Liver (tissue), 8 donors: ENCODE measurements at regions not wholly inside any gene's neighbourhood (a gene's known extent, or its start where the extent isn't known, plus 50 kb on each side); places are given as distances from the start of the nearest gene placed in this dataset.

ENCODE experiments used
- DNase-seq: peaks from one replicate; pipeline ENCODE4 v3.0.0-alpha.2; 2017; ENCODE audit warnings: low spot score
- H3K27ac ChIP-seq, 2 donors: one replicate each; pipeline ENCODE4 v1.7.0; 2013; ENCODE audit warnings: inconsistent platforms in 2 of 2, low read length in 2 of 2, control low read depth in 1 of 2, low read depth in 1 of 2, mild to moderate bottlenecking in 1 of 2
- H3K27me3 ChIP-seq, 4 donors: one replicate each; pipeline versions ENCODE4 v1.6.1 to v1.7.0; 2013; ENCODE audit warnings: low read length in 3 of 4, inconsistent platforms in 1 of 4, mild to moderate bottlenecking in 1 of 4, moderate library complexity in 1 of 4; ENCODE audit not compliant: control insufficient read depth in 4 of 4, insufficient read depth in 4 of 4
- H3K36me3 ChIP-seq, 4 donors: one replicate each; pipeline versions ENCODE4 v1.6.1 to v1.7.0; 2013; ENCODE audit warnings: low read length in 3 of 4, mild to moderate bottlenecking in 3 of 4, low read depth in 1 of 4, moderate library complexity in 1 of 4; ENCODE audit not compliant: control insufficient read depth in 4 of 4, insufficient read depth in 3 of 4
- H3K4me1 ChIP-seq, 4 donors: one replicate each; pipeline versions ENCODE4 v1.6.1 to v1.7.0; 2013; ENCODE audit warnings: low read length in 3 of 4, mild to moderate bottlenecking in 3 of 4, moderate library complexity in 1 of 4; ENCODE audit not compliant: control insufficient read depth in 4 of 4, insufficient read depth in 4 of 4
- H3K4me3 ChIP-seq, 3 donors: one replicate each; pipeline versions ENCODE4 v1.6.1 to v1.7.0; 2013; ENCODE audit warnings: low read length in 3 of 3, control low read depth in 1 of 3, low read depth in 1 of 3, mild to moderate bottlenecking in 1 of 3
- H3K9ac ChIP-seq, 2 donors: one replicate each; pipeline ENCODE4 v1.7.0; 2013; ENCODE audit warnings: low read length in 2 of 2, mild to moderate bottlenecking in 2 of 2, moderate library complexity in 2 of 2, control low read depth in 1 of 2, low read depth in 1 of 2
- H3K9me3 ChIP-seq, 4 donors: one replicate each; pipeline versions ENCODE4 v1.6.1 to v1.7.0; 2013; ENCODE audit warnings: low read length in 3 of 4; ENCODE audit not compliant: control insufficient read depth in 4 of 4
- ATF3 ChIP-seq: IDR thresholded peaks from 2 replicates; pipeline ENCODE4 v1.6.1; 2016; ENCODE audit warnings: antibody characterized with exemption
- CTCF ChIP-seq: fragments of 150-350 bp; IDR thresholded peaks from 2 replicates; pipeline ENCODE4 v1.5.1; 2017; ENCODE audit warnings: improper control_type of control experiment, low read depth, low read length; ENCODE audit not compliant: missing input control
- EGR1 ChIP-seq, 2 donors: IDR thresholded peaks; 2 replicates each; pipeline ENCODE4 v1.6.1; 2016 to 2018; ENCODE audit warnings: antibody characterized with exemption in 2 of 2, low read depth in 2 of 2
- FOXA1 ChIP-seq: IDR thresholded peaks from 2 replicates; pipeline ENCODE4 v1.6.1; 2016; ENCODE audit warnings: antibody characterized with exemption
- FOXA2 ChIP-seq: IDR thresholded peaks from 2 replicates; pipeline ENCODE4 v1.6.1; 2016; ENCODE audit warnings: antibody characterized with exemption
- GABPA ChIP-seq, 2 donors: IDR thresholded peaks in 1 of 2; conservative IDR thresholded peaks in 1 of 2; 2 replicates each; pipeline ENCODE4 v1.6.1; 2016; ENCODE audit warnings: antibody characterized with exemption in 2 of 2, mild to moderate bottlenecking in 1 of 2, moderate library complexity in 1 of 2
- HNF4A ChIP-seq, 2 donors: conservative IDR thresholded peaks; 2 replicates each; pipeline ENCODE4 v1.6.1; 2016; ENCODE audit warnings: antibody characterized with exemption in 2 of 2, mild to moderate bottlenecking in 2 of 2
- HNF4G ChIP-seq: IDR thresholded peaks from 2 replicates; pipeline ENCODE4 v1.6.1; 2016; ENCODE audit warnings: antibody characterized with exemption
- JUND ChIP-seq, 2 donors: IDR thresholded peaks; 2 replicates each; pipeline ENCODE4 v1.6.1; 2016; ENCODE audit warnings: antibody characterized with exemption in 2 of 2
- MAX ChIP-seq: IDR thresholded peaks from 2 replicates; pipeline ENCODE4 v1.6.1; 2016; ENCODE audit warnings: antibody characterized with exemption
- NR2F2 ChIP-seq: IDR thresholded peaks from 2 replicates; pipeline ENCODE4 v1.6.1; 2016; ENCODE audit warnings: antibody characterized with exemption
- RAD21 ChIP-seq, 2 donors: IDR thresholded peaks; 2 replicates each; pipeline ENCODE4 v1.6.1; 2016; ENCODE audit warnings: antibody characterized with exemption in 2 of 2, mild to moderate bottlenecking in 2 of 2
- REST ChIP-seq: IDR thresholded peaks from 2 replicates; pipeline ENCODE4 v1.6.1; 2016; ENCODE audit warnings: antibody characterized with exemption, mild to moderate bottlenecking
- RXRA ChIP-seq, 2 donors: IDR thresholded peaks; 2 replicates each; pipeline ENCODE4 v1.6.1; 2017 to 2018; ENCODE audit warnings: antibody characterized with exemption in 2 of 2, mild to moderate bottlenecking in 1 of 2
- SP1 ChIP-seq: IDR thresholded peaks from 2 replicates; pipeline ENCODE4 v1.6.1; 2018; ENCODE audit warnings: antibody characterized with exemption, mild to moderate bottlenecking
- TAF1 ChIP-seq: conservative IDR thresholded peaks from 2 replicates; pipeline ENCODE4 v1.6.1; 2016; ENCODE audit warnings: antibody characterized with exemption, mild to moderate bottlenecking
- YY1 ChIP-seq: IDR thresholded peaks from 2 replicates; pipeline ENCODE4 v1.6.1; 2016; ENCODE audit warnings: antibody characterized with exemption, mild to moderate bottlenecking
- ZBTB33 ChIP-seq: IDR thresholded peaks from 2 replicates; pipeline ENCODE4 v1.6.1; 2016; ENCODE audit warnings: antibody characterized with exemption
- WGBS: extraction: QIAGEN DNeasy Blood & Tissue Kit; methylation state at CpG from one replicate; pipeline ENCODE4 v1.1.7; 2013; 5-methylcytosine and 5-hydroxymethylcytosine counted together
- donor health status: healthy.
- donor health status: healthy.
- donor health status: healthy.
- donor health status: healthy.
- donor health status: healthy.

GRCh38 chr7:18200266-18200665, 172.6 kb upstream of the PRPS1L1 start:
- no peak overlapping the region for H3K4me3 ChIP-seq
- no peaks in the 10 kb centered on the region for H3K27me3 ChIP-seq
- no peaks in the 10 kb centered on the region for H3K36me3 ChIP-seq
- no peaks in the 10 kb centered on the region for H3K4me1 ChIP-seq
- TF ChIP-seq RXRA (IDR thresholded peaks at IDR 0.05) (no peak), YY1 (no peak), CTCF (no peak), ATF3 (no peak)
- 63% methylated on average over 4 of the region's 4 CpGs for WGBS
- H3K9me3 ChIP-seq: no peaks in the 10 kb centered on the region
- H3K9ac ChIP-seq: no peak overlapping the region
- DNase-seq: no peak
- no peak overlapping the region for H3K27ac ChIP-seq

- H3K27me3 ChIP-seq: no peaks in the 10 kb centered on the region
- WGBS: 84% methylated on average over 8 of the region's 8 CpGs
- H3K9me3 ChIP-seq: no peaks in the 10 kb centered on the region
- TF ChIP-seq MAX (no peak), EGR1 (IDR thresholded peaks at IDR 0.05; ENCODE audit: low read depth in 2 of 2) (no peak), ZBTB33 (no peak), FOXA1 (no peak), HNF4G (no peak), NR2F2 (no peak), HNF4A (conservative IDR thresholded peaks at IDR 0.05) (no peak), YY1 (no peak), TAF1 (no peak), FOXA2 (no peak), RXRA (IDR thresholded peaks at IDR 0.05) (no peak), GABPA (IDR thresholded peaks at IDR 0.05 in 1 of 2, conservative IDR thresholded peaks at IDR 0.05 in 1 of 2) (no peak), JUND (IDR thresholded peaks at IDR 0.05) (no peak), ATF3 (no peak), RAD21 (IDR thresholded peaks at IDR 0.05) (no peak), SP1 (no peak), REST (no peak), CTCF (no peak)
- no peak overlapping the region for H3K4me3 ChIP-seq
- no peaks in the 10 kb centered on the region for H3K4me1 ChIP-seq
- no peak overlapping the region for H3K9ac ChIP-seq
- DNase-seq: no peak
- H3K27ac ChIP-seq: no peak overlapping the region
- H3K36me3 ChIP-seq: no peaks in the 10 kb centered on the region
Observed at GRCh38 chr7:18200855-18201254, 173.2 kb upstream of the PRPS1L1 start.
